GM18505 (cell line): ENCODE measurements at regions not wholly inside any gene's neighbourhood (a gene's known extent, or its start where the extent isn't known, plus 50 kb on each side); places are given as distances from the start of the nearest gene placed in this dataset.

Experiments
- ATAC-seq: cut with Tn5 transposase; IDR thresholded peaks from one replicate; pipeline ENCODE4 v1.9.1; 2021; ENCODE audit not compliant: unreplicated experiment
- POLR2A ChIP-seq: IDR thresholded peaks from 4 replicates; pipeline ENCODE4 v1.6.1; 2011; ENCODE audit warnings: borderline replicate concordance; ENCODE audit not compliant: insufficient read depth, insufficient read length; ENCODE audit errors: extremely low read depth

DNA sequence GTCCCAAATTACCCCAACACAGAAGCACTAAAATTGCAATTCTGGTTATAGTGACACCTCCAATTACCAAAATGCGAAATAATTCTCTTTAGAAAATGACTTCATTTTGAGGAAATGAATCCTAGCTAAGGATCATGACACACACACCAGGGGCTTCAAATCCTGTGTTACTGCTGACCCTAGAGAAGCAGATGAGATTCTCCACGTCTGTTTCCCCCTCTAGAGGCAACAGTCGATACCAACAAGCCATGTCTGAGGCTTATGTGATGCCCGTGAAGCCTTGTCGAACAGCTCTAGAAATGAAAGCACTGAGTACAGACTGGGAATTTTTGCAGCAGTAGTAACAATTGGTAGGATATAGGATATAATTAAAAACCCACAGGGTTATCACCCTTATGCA is 153.6 kb upstream of the TMTC4 start:
- TF ChIP-seq POLR2A, result no peak
- no peak for ATAC-seq

DNA sequence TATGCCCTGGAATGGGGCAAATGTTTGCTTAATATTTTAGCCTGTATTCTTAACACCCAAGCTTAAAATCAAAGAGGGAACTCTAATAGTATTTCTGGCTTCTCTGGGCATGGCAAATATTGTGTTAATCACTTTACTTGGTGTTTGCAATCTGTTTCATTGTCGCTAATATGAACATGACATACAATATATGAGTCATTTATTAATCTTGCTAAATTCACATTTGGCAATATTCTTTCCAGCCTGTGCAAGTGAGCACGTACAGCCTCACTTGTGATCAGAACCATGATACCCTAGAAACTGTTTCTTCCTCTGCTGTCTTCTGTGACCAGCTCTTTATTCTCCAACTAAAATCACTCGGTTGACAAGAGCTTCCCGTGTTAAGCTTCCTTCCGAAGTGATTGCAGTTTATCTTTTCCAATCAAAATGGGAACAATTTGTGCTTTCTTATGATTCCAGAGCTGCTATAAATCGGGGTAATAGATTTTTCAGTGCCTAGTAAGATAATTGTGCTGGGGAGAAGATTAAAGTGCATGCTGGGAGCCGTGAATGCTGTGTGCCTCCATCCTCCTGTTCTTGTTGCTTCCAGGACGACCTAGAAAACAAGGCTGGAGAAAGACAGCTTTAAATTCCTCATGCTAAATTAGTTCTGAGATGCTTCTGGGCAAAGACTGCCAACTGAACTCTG is 153.0 kb upstream of the TMTC4 start:
- TF ChIP-seq POLR2A, result no peak
- no peak for ATAC-seq

DNA sequence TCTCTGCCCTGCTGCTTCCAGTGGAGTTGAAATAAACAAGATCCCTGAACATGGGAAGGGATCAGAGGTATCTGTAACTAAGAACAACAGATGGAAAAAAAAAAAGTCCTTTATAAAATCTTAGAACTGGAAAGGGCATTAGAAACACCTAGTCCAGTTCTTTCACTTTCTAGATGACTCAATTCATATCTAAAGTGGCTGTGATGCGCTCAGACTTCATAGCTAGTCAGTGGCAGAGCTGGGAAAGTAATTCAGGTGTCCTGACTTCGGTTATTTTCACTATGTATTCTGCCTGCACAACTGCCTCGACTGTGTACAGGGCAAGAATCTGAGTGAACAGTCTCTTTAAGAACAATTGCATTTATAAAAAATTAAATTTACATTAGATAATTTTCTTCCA is 151.8 kb upstream of the TMTC4 start:
- ATAC-seq, result no peak
- no peak for TF ChIP-seq POLR2A

DNA sequence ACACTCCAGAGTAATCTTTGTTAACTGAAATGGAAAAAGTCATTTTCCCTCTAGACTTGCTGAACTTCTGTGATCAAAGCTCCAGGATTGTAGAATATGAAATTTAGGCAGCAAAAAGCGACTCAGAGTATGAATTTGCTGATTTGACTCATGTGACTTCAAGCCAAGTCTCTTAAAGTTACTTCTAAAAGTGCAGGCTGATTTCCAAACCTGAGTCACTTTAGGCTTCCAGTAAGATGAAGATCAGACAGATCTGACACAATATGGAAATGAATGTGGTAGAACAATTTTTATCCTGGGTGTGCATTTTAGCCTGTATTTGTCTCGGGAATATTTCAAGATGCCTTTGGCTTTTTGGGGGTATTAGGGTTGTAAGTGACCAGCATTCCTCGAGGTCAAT is 151.0 kb upstream of the TMTC4 start:
- ATAC-seq, result no peak
- no peak for TF ChIP-seq POLR2A

DNA sequence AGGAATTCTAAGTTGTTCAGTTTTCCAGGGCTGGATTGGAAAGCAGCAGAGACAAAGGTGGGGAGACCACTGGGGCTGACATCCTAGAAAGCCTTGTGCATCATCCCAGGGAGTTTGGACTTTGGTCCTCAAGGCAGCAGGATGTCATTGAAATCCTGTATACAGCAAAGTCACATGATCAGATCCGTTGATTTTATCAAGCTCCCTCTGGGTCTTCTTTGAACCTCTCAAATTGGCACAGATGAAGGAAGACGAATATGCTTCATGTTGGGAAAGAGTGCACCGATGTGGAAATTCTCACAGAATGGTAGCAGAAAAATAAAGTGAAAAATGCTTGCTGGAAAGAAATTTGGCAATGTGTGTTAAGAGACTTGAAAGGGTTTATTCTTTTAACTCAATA is 149.8 kb upstream of the TMTC4 start:
- no peak for TF ChIP-seq POLR2A
- ATAC-seq, result no peak

DNA sequence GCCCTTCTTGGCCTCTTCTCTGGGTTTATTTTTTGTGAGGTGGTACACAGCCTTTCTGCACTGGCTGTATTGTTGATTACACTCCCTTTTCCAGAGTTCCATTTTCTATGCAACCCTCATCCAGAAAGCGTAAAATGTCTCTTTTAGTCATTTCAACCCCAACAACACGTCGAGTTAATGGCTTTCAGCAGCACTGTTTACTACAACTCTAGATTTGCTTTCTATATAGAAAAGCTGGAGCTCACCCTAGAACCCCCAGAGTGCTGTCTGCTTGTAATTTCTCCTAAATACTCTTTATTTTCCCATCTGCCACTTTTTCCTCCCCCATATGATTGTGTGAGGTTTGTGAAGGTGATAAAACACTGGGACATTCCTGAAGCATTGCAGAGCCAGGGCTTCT is 148.9 kb upstream of the TMTC4 start:
- no peak for TF ChIP-seq POLR2A
- no peak for ATAC-seq

DNA sequence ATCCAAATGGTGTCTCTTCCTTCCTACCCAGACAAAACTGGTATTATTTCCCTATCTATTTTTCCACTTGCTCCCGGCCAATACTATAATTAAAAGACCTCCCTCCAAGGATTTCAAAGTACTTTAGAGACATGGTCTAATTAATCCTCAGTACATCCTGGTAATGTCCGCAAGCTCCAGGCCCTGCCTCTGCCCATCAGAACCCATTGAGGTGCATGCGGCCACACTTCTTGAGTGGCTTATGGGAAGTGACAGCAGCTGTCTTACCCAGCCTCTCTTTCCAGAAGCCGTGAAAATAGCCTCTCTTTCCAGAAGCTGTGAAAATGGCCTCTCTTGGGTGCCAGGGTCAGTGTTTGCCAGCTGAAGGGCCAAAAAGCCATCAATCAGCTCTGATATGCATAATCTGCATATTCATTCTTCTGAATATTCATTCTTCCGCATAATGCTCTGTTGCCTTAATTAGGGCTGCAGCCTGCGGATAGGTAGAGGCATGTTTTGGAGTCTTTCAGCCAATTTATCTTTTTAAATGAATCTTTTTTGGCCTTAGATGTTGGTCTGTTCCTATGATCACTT is 148.4 kb upstream of the TMTC4 start:
- no peak for TF ChIP-seq POLR2A
- no peak for ATAC-seq

DNA sequence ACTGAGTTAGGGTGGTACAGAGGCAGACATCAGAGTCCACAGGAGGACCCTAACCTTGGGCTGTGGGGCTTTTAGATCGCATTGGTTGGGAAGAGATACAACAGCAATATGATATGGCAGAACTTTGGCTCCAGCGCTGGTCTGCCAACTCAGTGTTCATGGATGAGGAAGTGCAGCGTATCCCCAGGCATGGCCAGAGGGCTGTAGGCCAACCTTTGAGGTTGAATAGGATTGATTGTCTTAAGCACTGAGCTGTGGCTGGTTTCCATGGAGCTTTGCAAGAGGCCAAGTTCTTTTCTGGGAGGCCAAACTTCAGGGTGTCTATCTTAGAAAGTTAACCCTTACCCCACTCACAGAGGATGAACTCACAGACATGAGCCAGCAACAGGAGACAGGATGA is 144.1 kb upstream of the TMTC4 start:
- no peak for TF ChIP-seq POLR2A
- ATAC-seq, result no peak

DNA sequence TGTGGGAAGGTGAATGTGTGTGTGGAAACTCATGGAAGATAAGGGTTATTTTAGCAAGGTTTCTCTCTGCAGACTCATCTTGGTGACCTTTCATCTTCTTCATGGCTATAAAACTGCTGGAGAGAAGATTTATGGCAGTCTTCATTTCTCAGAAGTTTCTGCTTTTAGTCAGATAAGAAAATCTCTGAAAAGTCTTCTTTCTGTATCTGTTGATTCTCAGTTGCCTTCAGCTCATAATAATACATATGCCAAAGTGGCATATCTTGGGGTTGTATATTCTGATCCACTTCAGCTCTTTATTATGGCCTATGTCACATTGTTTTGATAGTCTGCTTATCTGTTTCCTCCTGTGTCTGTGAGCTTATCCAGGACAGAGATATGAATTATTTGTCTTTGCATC is 143.3 kb upstream of the TMTC4 start:
- TF ChIP-seq POLR2A, result no peak
- ATAC-seq, result no peak

DNA sequence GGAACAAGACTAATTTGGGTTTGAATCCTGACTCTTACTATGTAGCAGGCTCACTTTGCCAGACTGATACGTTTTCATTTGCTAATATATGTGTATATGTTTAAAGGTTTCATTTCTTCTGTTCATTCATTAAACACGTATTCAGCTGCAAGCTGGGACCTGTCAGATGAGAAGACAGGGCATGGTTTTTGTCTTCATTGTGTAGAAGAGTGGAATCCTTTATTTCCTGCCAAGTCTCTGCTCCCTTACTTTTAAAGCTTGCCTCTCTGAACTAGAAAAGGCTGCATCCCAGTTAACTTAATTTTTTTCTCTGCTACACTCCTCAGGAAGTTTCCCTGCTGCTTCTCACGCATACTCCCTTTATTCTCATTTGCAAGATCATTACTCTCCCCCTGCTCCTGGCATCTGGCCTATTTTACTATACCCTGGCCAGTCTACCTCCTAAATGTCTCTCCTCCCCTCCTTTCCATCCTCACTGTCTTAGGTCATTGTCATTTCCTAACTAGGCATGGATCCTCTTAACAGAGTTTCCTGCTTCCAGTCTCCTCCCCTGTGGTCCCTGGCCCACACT is 141.0 kb upstream of the TMTC4 start:
- no peak for TF ChIP-seq POLR2A
- no peak for ATAC-seq

DNA sequence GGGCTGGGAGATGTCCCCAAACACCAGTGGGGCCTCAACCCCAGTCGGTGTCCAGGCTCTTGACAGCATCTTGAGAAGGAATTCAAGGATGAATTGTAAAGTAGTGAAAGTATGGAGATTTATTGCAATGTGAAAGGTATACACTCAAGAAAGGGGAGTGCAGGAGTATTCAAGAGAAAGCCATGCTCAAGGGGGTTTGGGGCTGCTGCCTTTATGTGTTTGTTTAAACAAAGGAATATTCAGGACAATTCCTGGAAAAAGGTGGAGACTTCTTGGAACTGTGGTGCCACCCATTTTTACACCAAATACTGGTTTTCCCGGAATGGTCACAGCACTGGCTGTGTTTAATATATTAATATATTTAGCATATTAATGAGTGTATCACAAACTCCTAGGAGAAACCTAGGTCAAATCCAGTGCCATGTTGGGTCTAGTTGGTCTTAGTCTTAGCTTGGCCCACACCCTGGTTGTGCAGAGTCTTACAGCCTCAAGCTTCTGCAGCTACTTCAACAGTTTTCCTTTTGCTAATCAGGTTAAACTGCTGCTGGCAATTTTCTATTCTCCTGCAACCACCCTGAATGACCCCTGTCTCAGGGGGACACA is 138.5 kb upstream of the TMTC4 start:
- ATAC-seq, result no peak
- TF ChIP-seq POLR2A, result no peak

DNA sequence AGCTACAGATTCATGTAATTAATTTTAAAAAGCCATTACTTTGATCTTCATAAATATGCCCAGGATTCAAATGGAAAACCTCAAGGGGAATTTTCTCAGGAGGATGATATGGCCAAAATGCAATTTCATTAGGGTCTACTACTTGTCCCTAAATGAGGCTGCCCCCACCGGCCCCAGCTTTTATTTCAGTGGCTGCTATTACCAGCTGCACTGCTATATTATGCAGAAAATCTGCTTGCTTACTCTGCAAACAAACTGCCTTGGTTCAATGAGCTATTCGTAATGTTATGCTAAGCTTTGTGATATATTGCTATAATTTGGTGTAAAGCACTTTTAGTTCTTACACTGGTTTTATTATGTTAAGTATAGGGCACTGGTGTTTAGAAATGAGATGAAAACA is 137.3 kb upstream of the TMTC4 start:
- TF ChIP-seq POLR2A, result no peak

DNA sequence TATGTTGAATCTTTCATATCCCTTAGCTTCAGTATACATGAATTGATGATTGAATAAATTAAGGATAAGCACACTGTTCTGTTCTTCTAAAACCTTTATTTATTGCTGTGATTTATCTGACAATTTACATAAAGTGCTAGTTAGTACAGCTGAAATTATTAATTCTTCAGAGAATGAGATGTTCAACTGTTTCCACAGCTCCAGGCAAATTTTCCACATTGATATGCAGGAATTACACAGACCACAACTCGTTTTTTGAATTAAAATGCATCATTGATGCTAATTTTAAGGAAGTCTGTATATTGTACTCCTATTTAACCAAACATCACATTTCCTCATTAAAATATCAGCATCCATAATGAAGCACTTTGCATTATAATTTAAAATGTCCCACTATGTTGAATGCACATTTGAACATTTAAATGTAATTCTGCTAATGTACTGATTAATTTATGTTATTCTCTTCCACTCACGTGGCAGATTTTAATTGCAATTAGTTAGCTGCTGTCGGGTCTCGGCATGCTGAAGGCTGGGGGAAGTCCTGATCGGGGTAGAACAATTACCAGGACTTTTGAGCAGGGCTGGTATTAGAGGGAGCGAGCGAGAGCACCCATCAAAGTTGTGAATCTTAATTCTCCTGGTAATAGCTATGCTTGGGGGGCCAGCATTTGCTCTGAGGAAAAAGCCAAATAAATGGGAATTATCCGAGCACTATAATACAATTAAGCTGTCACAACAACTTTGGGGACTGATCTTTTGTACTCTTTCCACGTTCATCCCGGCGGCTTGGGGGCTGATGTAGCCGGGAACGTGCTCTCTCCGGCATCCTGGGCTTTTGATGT is 136.7 kb upstream of the TMTC4 start:
- TF ChIP-seq POLR2A, result no peak
- no peak for ATAC-seq

More for the DNA sequence above, 137.3 kb upstream of the TMTC4 start:
- ATAC-seq, result no peak
